ENCODE measurements at regions not wholly inside any gene's neighbourhood (a gene's known extent, or its start where the extent isn't known, plus 50 kb on each side); places are given as distances from the start of the nearest gene placed in this dataset.

GRCh38 chr1:29639156-29639736, 402.9 kb downstream of the PTPRU start:
- H3K36me3 ChIP-seq: no peaks in the 10 kb centered on the region
- H3K4me3 ChIP-seq: no peak overlapping the region
- no peak for TF ChIP-seq CTCF (IDR thresholded peaks at IDR 0.05)
- intact Hi-C loops (cut with DNase I): no loop called here
- H3K27ac ChIP-seq: no peak overlapping the region
- no peaks in the 10 kb centered on the region for H3K4me1 ChIP-seq
- H3K27me3 ChIP-seq: no peaks in the 10 kb centered on the region
- no peaks in the 10 kb centered on the region for H3K9me3 ChIP-seq
- DNase-seq (ENCODE audit: low spot score in 2 of 2): peak in 1 of 2 donors; percentile 38

DNA sequence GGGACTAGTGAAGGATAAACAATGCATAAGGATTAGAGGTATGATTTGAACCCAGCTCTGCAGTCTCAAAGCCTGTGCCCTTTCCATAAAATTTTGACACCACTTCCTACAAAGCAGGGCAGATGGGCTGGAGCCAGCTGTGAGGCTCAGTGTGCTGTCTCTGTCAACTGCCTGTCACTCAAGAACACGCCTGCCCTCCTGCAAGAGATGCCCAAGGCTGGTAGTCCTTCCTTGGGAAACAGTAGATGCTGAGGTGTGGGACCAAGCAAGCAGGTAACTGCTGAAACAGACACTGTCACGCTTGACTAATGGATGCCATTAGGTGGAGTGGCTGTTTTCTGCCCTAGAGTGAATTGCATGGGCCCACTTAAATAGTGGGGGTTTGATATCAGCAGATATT, 402.0 kb downstream of the PTPRU start:
- Histone ChIP-seq H3K9me3 (no peaks in the 10 kb centered on the region), H3K27ac (no peak overlapping the region), H3K4me1 (no peaks in the 10 kb centered on the region), H3K4me3 (no peak overlapping the region), H3K27me3 (no peaks in the 10 kb centered on the region), H3K36me3 (no peaks in the 10 kb centered on the region)
- peak in 1 of 2 donors; percentile 41 for DNase-seq (ENCODE audit: low spot score in 2 of 2)
- TF ChIP-seq CTCF (IDR thresholded peaks at IDR 0.05): no peak
- intact Hi-C loops (cut with DNase I): no loop called here

DNA sequence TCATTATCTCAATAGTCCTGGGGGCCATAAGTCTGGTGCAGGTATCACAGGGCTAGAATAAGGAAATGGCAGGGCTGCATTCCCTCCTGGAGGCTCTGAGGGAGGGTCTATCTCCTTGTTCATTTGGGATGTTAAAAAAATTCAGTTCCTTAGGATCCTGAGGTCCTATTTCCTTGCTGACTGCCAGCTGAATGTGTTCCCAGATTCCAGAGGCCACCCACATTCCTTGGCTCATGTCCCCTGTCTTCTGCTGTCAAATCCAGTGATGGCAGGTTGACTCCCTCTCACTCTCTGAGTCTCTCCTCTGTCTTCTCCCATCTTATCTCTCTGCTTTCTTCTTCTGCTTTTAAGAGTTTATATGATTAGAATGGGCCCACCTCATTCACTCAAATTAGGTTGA, 400.6 kb downstream of the PTPRU start:
- Histone ChIP-seq H3K4me3 (no peak overlapping the region), H3K9me3 (no peaks in the 10 kb centered on the region), H3K4me1 (no peaks in the 10 kb centered on the region), H3K27ac (no peak overlapping the region), H3K36me3 (no peaks in the 10 kb centered on the region), H3K27me3 (no peaks in the 10 kb centered on the region)
- TF ChIP-seq CTCF (IDR thresholded peaks at IDR 0.05): no peak
- DNase-seq (ENCODE audit: low spot score in 2 of 2): no peak
- intact Hi-C loops (cut with DNase I): no loop called here

DNA sequence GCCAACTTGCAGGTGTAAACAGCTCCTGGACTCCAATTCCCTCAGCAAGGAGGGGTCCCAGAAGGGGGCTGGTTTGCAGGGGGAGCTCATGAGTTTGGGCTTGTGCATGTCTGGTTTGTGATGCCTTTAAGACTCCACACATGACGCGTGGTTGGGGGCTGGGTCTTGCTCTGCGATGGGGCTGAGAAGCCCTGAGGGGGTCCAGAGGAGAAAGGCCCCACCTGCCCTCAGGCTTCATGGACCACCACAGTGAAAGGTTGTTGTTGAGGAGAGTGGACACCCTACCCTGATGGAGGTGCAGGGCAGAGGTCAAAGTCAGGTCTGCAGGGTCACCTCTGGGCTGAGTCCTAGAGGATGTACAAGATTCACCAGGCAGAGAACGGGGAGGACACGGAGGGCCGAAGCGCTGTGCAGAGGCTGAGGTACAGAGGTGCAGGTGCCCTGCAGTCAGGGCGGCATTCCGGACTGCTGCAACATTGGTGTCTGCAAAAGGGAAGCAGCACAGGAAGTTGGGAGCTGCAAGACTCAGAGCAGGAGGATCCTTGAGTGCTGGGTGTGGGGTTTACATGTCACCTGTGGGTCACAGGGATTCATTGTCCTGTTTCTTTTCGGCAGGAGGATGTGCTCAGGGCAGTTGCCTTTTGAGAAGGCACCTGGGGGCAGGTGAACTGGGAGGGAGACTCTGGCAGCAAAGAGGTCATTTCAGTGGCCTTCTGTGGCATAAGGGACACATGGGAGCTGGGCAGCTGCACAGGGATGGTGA, 399.4 kb downstream of the PTPRU start:
- Histone ChIP-seq H3K4me1 (no peaks in the 10 kb centered on the region), H3K9me3 (no peaks in the 10 kb centered on the region), H3K36me3 (no peaks in the 10 kb centered on the region), H3K27me3 (no peaks in the 10 kb centered on the region), H3K4me3 (no peak overlapping the region), H3K27ac (no peak overlapping the region)
- DNase-seq (ENCODE audit: low spot score in 2 of 2): peak in 1 of 2 donors; percentile 31
- TF ChIP-seq CTCF (IDR thresholded peaks at IDR 0.05): no peak
- intact Hi-C loops (cut with DNase I): no loop called here

- Histone ChIP-seq H3K9me3 (no peaks in the 10 kb centered on the region), H3K4me1 (no peaks in the 10 kb centered on the region), H3K27ac (no peak overlapping the region), H3K4me3 (no peak overlapping the region), H3K27me3 (no peaks in the 10 kb centered on the region), H3K36me3 (no peaks in the 10 kb centered on the region)
- intact Hi-C loops (cut with DNase I): no loop called here
- peak in 1 of 2 donors; percentile 22 for DNase-seq (ENCODE audit: low spot score in 2 of 2)
- TF ChIP-seq CTCF (IDR thresholded peaks at IDR 0.05): no peak
Measured at GRCh38 chr1:29634746-29635335, 398.5 kb downstream of the PTPRU start.
